ENCODE measurements at regions not wholly inside any gene's neighbourhood (a gene's known extent, or its start where the extent isn't known, plus 50 kb on each side); places are given as distances from the start of the nearest gene placed in this dataset.

DNA sequence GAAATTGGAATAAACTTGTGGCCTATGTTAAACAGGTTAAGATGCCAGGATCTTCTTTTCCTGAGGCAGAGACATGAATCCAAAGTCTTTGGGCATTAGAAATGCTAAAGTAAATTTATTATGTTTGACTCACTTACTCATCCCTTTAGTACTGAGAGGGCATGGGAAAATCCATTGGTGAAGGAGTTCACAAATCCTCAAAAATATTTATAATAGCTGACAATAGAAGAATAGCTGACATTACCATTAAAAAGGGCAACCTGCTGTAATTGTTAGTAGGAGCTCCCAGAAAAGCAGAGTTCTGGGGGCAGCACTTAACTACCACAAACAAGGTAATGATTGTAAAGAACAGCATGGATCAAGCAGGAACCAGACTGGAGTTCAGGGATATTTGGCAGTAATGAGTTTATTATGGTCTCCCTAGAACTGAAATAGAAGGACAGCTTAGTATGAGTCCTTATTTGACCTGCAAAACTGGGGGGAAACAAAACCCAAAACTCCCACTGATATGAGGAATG is 285.8 kb upstream of the KLHL1 start:
- TF ChIP-seq, protein P1, sequence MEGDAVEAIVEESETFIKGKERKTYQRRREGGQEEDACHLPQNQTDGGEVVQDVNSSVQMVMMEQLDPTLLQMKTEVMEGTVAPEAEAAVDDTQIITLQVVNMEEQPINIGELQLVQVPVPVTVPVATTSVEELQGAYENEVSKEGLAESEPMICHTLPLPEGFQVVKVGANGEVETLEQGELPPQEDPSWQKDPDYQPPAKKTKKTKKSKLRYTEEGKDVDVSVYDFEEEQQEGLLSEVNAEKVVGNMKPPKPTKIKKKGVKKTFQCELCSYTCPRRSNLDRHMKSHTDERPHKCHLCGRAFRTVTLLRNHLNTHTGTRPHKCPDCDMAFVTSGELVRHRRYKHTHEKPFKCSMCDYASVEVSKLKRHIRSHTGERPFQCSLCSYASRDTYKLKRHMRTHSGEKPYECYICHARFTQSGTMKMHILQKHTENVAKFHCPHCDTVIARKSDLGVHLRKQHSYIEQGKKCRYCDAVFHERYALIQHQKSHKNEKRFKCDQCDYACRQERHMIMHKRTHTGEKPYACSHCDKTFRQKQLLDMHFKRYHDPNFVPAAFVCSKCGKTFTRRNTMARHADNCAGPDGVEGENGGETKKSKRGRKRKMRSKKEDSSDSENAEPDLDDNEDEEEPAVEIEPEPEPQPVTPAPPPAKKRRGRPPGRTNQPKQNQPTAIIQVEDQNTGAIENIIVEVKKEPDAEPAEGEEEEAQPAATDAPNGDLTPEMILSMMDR (IDR thresholded peaks at IDR 0.05), result no peak
- ATAC-seq (no peak), DNase-seq (no peak)
- Histone ChIP-seq H3K27ac (no peak overlapping the region), H3K4me1 (no peaks in the 10 kb centered on the region), H3K9me3 (peaks cover 0 to 10% (median 0%) of the 10 kb centered on the region in 11 donors), H3K36me3 (no peaks in the 10 kb centered on the region), H3K4me3 (no peak overlapping the region), H3K27me3 (no peaks in the 10 kb centered on the region)
- intact Hi-C loops (cut with DNase I), result no loop called here

DNA sequence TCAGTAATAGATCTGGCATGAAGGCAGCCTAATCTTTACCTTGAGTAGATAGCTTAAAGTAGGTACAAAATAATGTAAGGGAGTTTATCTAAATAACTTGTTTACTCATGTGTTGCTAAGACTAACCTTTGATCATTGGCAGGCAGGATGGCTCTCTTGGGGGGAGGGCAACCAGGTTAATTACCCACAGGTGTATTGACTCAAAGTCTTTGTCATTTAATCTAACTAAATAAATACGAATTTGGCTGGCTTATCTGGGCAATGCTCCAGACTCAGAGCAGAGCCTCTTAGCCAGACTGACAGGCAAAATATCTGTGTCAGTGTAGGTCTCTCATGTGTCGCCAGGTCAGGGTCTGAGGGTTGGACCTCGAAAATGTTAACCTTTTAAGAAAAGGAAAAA is 283.4 kb upstream of the KLHL1 start:
- no peak for DNase-seq
- no peaks in the 10 kb centered on the region for H3K27me3 ChIP-seq
- ATAC-seq, result no peak
- H3K36me3 ChIP-seq, result no peaks in the 10 kb centered on the region
- H3K9me3 ChIP-seq, result no peaks in the 10 kb centered on the region
- 27 to 28% methylated on average over 3 of the region's 3 CpGs for WGBS, 2 donors
- no peak overlapping the region for H3K27ac ChIP-seq
- H3K4me1 ChIP-seq, result no peaks in the 10 kb centered on the region
- TF ChIP-seq, protein P1 (IDR thresholded peaks at IDR 0.05), result no peak
- intact Hi-C loops (cut with DNase I), result no loop called here
- H3K4me3 ChIP-seq, result no peak overlapping the region

DNA sequence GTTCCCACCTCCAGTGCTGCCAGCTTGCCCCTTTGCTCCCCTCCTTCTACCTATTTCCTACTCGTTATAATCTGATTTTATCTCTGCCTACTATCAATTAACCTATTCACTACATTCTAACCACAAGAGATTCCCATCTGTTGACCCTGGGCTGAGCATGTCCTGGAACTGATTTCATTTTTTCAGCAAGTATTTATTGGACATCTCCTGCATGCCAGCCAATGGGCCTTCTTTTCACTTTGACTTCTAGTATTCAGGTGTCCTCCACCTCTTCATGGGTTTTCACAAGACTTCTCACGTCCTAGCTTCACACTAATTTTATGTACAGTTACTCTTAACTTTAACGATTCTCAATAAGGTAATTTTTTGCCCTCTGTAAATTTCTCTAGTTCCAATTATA is 282.7 kb upstream of the KLHL1 start:
- intact Hi-C loops (cut with DNase I), result no loop called here
- no peak for ATAC-seq
- 70 to 72% methylated on average over 3 of the region's 3 CpGs for WGBS, 2 donors
- H3K36me3 ChIP-seq, result no peaks in the 10 kb centered on the region
- no peak overlapping the region for H3K4me3 ChIP-seq
- H3K27ac ChIP-seq, result no peak overlapping the region
- H3K9me3 ChIP-seq, result peaks cover 0 to 4% (median 0%) of the 10 kb centered on the region in 11 donors
- TF ChIP-seq, protein P1 (IDR thresholded peaks at IDR 0.05), result no peak
- no peak for DNase-seq
- H3K27me3 ChIP-seq, result no peaks in the 10 kb centered on the region
- no peaks in the 10 kb centered on the region for H3K4me1 ChIP-seq

DNA sequence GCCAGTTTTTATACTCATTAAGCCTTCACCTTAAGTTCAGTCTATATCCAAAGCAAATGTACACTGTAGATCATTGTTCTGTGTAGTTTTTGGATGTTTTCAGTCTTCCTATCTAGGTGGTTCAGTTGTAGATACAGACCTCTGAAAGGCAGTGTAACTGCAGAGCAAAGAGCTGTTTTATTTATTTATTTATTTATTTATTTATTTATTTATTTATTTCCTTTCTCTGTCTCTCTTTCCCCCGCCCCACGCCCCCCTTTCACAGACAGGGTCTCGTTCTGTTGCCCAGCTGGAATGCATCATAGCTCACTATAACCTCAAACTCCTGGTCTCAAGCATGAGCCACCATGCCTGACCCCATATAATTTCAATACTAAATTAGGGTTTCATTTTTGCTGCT is 281.8 kb upstream of the KLHL1 start:
- ATAC-seq (no peak), DNase-seq (no peak)
- H3K27ac ChIP-seq, result no peak overlapping the region
- H3K27me3 ChIP-seq, result no peaks in the 10 kb centered on the region
- no peak overlapping the region for H3K4me3 ChIP-seq
- no peaks in the 10 kb centered on the region for H3K4me1 ChIP-seq
- intact Hi-C loops (cut with DNase I), result no loop called here
- TF ChIP-seq, protein P1 (IDR thresholded peaks at IDR 0.05), result no peak
- 79 to 84% methylated on average over 3 of the region's 3 CpGs for WGBS, 2 donors
- peaks cover 0 to 4% (median 0%) of the 10 kb centered on the region in 11 donors for H3K9me3 ChIP-seq
- H3K36me3 ChIP-seq, result no peaks in the 10 kb centered on the region
